ENCODE measurements at regions not wholly inside any gene's neighbourhood (a gene's known extent, or its start where the extent isn't known, plus 50 kb on each side); places are given as distances from the start of the nearest gene placed in this dataset.

DNA sequence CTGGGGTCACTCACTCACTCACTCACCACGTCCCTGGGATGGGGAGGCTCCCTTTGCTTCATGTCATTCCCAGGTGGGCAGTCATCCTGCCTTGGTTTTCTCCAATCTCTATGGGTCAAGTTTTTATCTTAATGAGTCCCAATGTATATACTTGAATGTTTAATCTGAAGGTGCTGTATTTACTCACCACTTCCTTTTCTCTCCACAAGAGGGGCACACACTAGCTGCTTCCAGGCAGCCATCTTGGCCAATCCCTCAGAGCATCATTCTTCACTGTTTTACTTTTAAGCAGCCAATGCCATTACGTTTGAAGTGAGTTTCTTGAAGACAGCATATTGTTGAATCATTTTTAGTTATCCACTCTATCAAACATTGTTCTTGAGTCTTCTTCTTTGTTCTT lies 153.4 kb upstream of the ARSJ start:
- TF ChIP-seq TAF1 (IDR thresholded peaks at IDR 0.05; ENCODE audit: borderline replicate concordance, low read depth, low read length) (no peak), POLR2A (IDR thresholded peaks at IDR 0.05; ENCODE audit: low read depth, low read length) (no peak)
